Gastrocnemius medialis (tissue), 4 donors: ENCODE measurements at regions not wholly inside any gene's neighbourhood (a gene's known extent, or its start where the extent isn't known, plus 50 kb on each side); places are given as distances from the start of the nearest gene placed in this dataset.
"Not testable (repeated sequence)": the region's sequence is repeated elsewhere in the genome, so short reads cannot be mapped to it uniquely, and the experiment has no call there.

Experiments
- ATAC-seq, 2 donors: fragments of 150-250 bp; one replicate each; pipeline ENCODE4 v1.9.1; 2016
- DNase-seq, 2 donors: peaks; one replicate each; pipeline ENCODE4 v3.0.0-alpha.2; 2019
- H3K27ac ChIP-seq, 4 donors: fragments of 200-600 bp; sonication (generic); 1 replicate in 1 of 4; 2 replicates in 3 of 4; pipeline ENCODE4 v1.5.1; 2016 to 2018; ENCODE audit warnings: mild to moderate bottlenecking in 2 of 4, moderate library complexity in 1 of 4
- H3K27me3 ChIP-seq, 3 donors: fragments of 200-600 bp; sonication (generic) in 2 of 3; 1 replicate in 1 of 3; 2 replicates in 2 of 3; pipeline versions ENCODE4 v1.5.1 to v1.6.0; 2016 to 2019; ENCODE audit warnings: mild to moderate bottlenecking in 1 of 3, moderate library complexity in 1 of 3
- H3K36me3 ChIP-seq, 2 donors: fragments of 200-600 bp; sonication (generic) in 1 of 2; one replicate each; pipeline ENCODE4 v1.5.1; 2017 to 2018
- H3K4me1 ChIP-seq, 2 donors: fragments of 200-600 bp; sonication (generic) in 1 of 2; one replicate each; pipeline ENCODE4 v1.5.1; 2016 to 2017; ENCODE audit warnings: mild to moderate bottlenecking in 2 of 2
- H3K4me3 ChIP-seq, 4 donors: fragments of 200-600 bp; sonication (generic) in 3 of 4; 1 replicate in 1 of 4; 2 replicates in 3 of 4; pipeline ENCODE4 v1.5.1; 2016 to 2019; ENCODE audit warnings: mild to moderate bottlenecking in 2 of 4
- H3K9me3 ChIP-seq, 3 donors: fragments of 200-600 bp; sonication (generic) in 2 of 3; 1 replicate in 1 of 3; 2 replicates in 2 of 3; pipeline ENCODE4 v1.5.1; 2016 to 2019
- POLR2A ChIP-seq, 2 donors: fragments of 450-650 bp; IDR thresholded peaks; one replicate each; pipeline ENCODE4 v1.6.1; 2017; ENCODE audit warnings: antibody characterized with exemption in 2 of 2, mild to moderate bottlenecking in 2 of 2, moderate library complexity in 2 of 2
- in situ Hi-C, 4 donors: fragments of 200-750 bp; cut with MboI; loops; one replicate each; pipeline versions ENCODE4 v1.15.0 to v1.8.0; 2017; ENCODE audit warnings: low sequenced_read_pairs in 4 of 4
- intact Hi-C: fragments of 100-400 bp; cut with DNase I; formaldehyde crosslinking; loops from one replicate; pipeline ENCODE4 v1.15.1; 2023; ENCODE audit warnings: low total_unique reads
- TF ChIP-seq, protein P1 (sequence below), 5 experiments: fragments of 450-650 bp in 3 of 5; fragments of 200-600 bp in 2 of 5; sonication (generic) in 2 of 5; IDR thresholded peaks in 4 of 5; conservative IDR thresholded peaks in 1 of 5; 1 replicate in 4 of 5; 2 replicates in 1 of 5; pipeline ENCODE4 v1.5.1; 2016 to 2019; ENCODE audit warnings: antibody characterized with exemption in 5 of 5, mild to moderate bottlenecking in 3 of 5, moderate library complexity in 3 of 5

- in situ Hi-C loops (no loop called here), intact Hi-C loops (no loop called here)
- no peaks in the 10 kb centered on the region for H3K27me3 ChIP-seq
- DNase-seq = no peak
- no peaks in the 10 kb centered on the region for H3K9me3 ChIP-seq
- no peak for TF ChIP-seq POLR2A (IDR thresholded peaks at IDR 0.05)
- TF ChIP-seq, protein P1, sequence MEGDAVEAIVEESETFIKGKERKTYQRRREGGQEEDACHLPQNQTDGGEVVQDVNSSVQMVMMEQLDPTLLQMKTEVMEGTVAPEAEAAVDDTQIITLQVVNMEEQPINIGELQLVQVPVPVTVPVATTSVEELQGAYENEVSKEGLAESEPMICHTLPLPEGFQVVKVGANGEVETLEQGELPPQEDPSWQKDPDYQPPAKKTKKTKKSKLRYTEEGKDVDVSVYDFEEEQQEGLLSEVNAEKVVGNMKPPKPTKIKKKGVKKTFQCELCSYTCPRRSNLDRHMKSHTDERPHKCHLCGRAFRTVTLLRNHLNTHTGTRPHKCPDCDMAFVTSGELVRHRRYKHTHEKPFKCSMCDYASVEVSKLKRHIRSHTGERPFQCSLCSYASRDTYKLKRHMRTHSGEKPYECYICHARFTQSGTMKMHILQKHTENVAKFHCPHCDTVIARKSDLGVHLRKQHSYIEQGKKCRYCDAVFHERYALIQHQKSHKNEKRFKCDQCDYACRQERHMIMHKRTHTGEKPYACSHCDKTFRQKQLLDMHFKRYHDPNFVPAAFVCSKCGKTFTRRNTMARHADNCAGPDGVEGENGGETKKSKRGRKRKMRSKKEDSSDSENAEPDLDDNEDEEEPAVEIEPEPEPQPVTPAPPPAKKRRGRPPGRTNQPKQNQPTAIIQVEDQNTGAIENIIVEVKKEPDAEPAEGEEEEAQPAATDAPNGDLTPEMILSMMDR (IDR thresholded peaks at IDR 0.05 in 4 of 5, conservative IDR thresholded peaks at IDR 0.05 in 1 of 5) = no peak
- H3K4me3 ChIP-seq = no peak overlapping the region
- no peaks in the 10 kb centered on the region for H3K36me3 ChIP-seq
- no peak overlapping the region for H3K27ac ChIP-seq
- ATAC-seq = no peak
- no peaks in the 10 kb centered on the region for H3K4me1 ChIP-seq
Measured at GRCh38 chr2:84170979-84171378, 288.1 kb downstream of the SUCLG1 start.

GRCh38 chr2:84169871-84170270, 289.2 kb downstream of the SUCLG1 start:
- no peaks in the 10 kb centered on the region for H3K4me1 ChIP-seq
- H3K27me3 ChIP-seq = no peaks in the 10 kb centered on the region
- H3K4me3 ChIP-seq = no peak overlapping the region
- no peak overlapping the region for H3K27ac ChIP-seq
- no peaks in the 10 kb centered on the region for H3K9me3 ChIP-seq
- intact Hi-C loops (no loop called here), in situ Hi-C loops (no loop called here)
- ATAC-seq (no peak), DNase-seq (no peak)
- TF ChIP-seq, protein P1 (IDR thresholded peaks at IDR 0.05 in 4 of 5, conservative IDR thresholded peaks at IDR 0.05 in 1 of 5) = no peak
- TF ChIP-seq POLR2A (IDR thresholded peaks at IDR 0.05) = no peak
- no peaks in the 10 kb centered on the region for H3K36me3 ChIP-seq

- H3K27ac ChIP-seq, H3K4me3 ChIP-seq, in situ Hi-C loops, H3K9me3 ChIP-seq, H3K27me3 ChIP-seq, DNase-seq, H3K36me3 ChIP-seq, intact Hi-C loops, H3K4me1 ChIP-seq, ATAC-seq: not testable (repeated sequence)
Measured at GRCh38 chr2:84168552-84168951, 290.5 kb downstream of the SUCLG1 start.

- H3K9me3 ChIP-seq = no peaks in the 10 kb centered on the region
- DNase-seq (no peak), ATAC-seq (no peak)
- TF ChIP-seq, protein P1 (IDR thresholded peaks at IDR 0.05 in 4 of 5, conservative IDR thresholded peaks at IDR 0.05 in 1 of 5) = no peak
- no peak for TF ChIP-seq POLR2A (IDR thresholded peaks at IDR 0.05)
- in situ Hi-C loops (no loop called here), intact Hi-C loops (no loop called here)
- no peak overlapping the region for H3K4me3 ChIP-seq
- H3K27me3 ChIP-seq = no peaks in the 10 kb centered on the region
- H3K36me3 ChIP-seq = no peaks in the 10 kb centered on the region
- no peaks in the 10 kb centered on the region for H3K4me1 ChIP-seq
- no peak overlapping the region for H3K27ac ChIP-seq
Measured at GRCh38 chr2:84165256-84165655, 293.8 kb downstream of the SUCLG1 start.

GRCh38 chr2:84160453-84160852, 298.6 kb downstream of the SUCLG1 start:
- TF ChIP-seq, protein P1 (IDR thresholded peaks at IDR 0.05 in 4 of 5, conservative IDR thresholded peaks at IDR 0.05 in 1 of 5) = no peak
- TF ChIP-seq POLR2A (IDR thresholded peaks at IDR 0.05) = no peak

More at GRCh38 chr2:84160453-84160852, 298.6 kb downstream of the SUCLG1 start:
- DNase-seq = no peak
- H3K9me3 ChIP-seq = no peaks in the 10 kb centered on the region
- no peaks in the 10 kb centered on the region for H3K27me3 ChIP-seq
- no peaks in the 10 kb centered on the region for H3K4me1 ChIP-seq
- no peaks in the 10 kb centered on the region for H3K36me3 ChIP-seq
- H3K4me3 ChIP-seq = no peak overlapping the region
- in situ Hi-C loops (no loop called here), intact Hi-C loops (no loop called here)
- no peak for ATAC-seq
- no peak overlapping the region for H3K27ac ChIP-seq
